SHP77 (cell line): ENCODE measurements at regions not wholly inside any gene's neighbourhood (a gene's known extent, or its start where the extent isn't known, plus 50 kb on each side); places are given as distances from the start of the nearest gene placed in this dataset.
"Not testable (repeated sequence)": the region's sequence is repeated elsewhere in the genome, so short reads cannot be mapped to it uniquely, and the experiment has no call there.

ENCODE experiments used
- DNase-seq, 2 experiments: peaks; one replicate each; lab custom pipeline; 2025; lab: John Stamatoyannopoulos, UW

DNA sequence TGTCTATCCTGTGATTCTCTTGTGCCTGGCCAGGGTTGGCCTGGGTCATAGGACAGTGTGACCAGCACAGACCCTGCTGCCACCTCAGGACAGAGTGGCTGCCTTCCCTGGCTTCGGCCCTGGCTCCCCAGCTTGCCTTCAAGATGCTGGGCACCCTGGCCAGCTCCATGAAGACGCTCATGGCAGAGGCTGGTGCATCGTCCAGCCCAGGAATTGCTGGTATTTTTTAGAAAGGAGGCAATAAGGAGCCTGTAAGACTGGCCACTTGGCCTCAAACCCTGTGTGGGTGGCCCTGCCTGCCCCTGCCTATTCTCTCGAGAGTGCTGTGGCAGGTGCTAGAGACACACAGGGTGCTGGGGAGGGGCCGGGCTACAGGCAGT is 70.4 kb upstream of the ACTRT2 start:
- DNase-seq = no peak

DNA sequence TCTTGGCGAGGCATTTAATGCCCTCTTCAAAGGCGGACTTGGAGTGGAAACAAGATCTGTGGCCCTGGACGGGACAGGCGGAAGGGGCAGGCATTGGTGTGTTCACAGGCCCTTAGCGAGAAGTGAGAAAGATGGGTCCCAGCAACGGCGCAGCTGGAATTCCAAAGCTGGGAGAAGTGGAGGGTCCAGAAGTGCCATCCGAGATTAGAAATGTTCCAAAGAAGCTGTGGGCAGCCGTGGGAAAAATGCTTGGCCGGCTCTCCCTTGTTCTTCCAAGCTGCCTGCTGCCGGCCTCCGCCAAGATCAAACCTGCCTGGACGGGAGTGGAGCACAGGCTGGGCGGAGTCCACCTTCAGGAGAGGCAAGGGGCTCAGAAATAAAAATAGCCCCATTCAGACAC is 69.4 kb upstream of the ACTRT2 start:
- DNase-seq = no peak

DNA sequence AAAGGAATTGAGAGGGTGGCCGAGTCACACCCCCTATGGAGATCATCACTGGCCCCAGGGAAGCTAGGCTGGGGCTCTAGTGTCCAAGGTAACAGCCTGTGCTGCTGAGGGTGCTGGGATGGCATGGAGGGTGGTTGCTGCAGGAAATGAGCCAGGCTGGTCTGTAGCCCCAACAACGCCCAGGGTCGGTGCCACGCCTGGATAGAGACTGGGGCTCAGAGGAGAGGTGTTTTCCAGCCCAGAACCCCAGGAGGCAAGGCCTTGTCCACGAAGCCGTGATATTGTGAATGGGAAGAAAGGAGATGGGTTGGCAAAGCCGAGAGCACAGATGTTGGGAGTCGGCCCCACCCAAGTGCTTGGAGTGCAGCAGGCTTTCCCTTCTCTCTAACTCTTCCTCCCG is 68.9 kb upstream of the ACTRT2 start:
- no peak for DNase-seq

DNA sequence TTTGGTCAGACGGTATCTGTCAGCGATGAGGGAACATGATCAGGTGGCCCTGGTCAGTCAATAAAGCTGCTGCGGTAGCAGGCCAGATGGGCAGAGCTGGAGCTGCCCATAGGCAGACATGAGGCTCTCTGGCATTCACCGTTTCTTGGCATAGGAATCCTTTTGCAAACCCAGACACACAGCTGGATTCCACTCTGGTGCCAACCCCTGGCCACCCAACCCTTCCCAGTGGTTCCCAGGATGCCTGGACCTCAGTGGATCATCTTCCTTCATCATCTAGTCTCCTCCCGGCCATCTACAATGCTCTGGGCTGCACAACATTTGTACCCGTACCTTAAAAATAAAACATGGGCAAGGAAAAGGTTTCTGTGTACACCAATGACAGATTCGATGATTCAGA is 68.3 kb upstream of the ACTRT2 start:
- DNase-seq = no peak

DNA sequence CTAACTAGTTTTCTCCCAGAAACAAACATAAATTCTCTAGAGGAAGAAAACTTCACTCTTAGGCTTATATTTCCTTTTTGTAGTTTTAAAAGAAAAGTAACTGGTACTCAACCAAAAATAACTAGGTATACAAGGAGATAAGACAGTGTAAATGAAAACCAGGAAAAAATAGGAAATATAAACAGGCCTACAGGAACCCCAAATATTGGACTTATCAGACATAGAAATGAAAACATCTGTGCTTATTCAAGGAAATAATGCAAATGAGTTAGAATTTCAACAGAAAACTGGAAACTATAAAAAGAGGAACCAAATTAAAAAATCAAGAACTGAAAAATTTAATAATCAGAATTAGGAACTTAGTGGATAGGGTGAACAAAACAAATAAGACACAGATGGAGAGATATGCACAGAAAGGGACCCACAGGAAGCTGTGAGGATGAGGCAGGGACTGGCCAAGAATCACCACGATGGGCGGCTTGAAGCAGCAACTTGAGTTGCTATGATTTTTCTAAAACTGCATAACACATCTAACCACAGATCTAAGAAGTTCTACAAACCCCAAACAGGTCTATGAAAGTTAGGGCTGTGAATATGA is 67.5 kb upstream of the ACTRT2 start:
- DNase-seq = no peak

DNA sequence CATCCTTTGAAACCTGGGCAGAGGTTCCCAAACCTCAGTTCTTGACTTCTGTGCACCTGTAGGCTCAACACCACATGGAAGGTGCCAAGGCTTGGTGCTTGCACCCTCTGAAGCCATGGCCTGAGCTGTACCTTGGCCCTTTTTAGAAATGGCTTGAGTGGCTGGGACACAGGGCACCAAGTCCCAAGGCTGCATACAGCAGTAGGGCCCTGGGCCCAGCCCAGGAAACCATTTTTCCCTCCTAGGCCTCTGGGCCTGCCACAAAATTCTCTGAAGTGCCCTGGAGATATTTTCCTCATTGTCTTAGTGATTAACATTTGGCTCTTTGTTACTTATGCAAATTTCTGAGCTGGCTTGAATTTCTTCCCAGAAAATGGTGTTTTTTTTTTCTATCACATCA is 65.6 kb upstream of the ACTRT2 start:
- no peak for DNase-seq

DNA sequence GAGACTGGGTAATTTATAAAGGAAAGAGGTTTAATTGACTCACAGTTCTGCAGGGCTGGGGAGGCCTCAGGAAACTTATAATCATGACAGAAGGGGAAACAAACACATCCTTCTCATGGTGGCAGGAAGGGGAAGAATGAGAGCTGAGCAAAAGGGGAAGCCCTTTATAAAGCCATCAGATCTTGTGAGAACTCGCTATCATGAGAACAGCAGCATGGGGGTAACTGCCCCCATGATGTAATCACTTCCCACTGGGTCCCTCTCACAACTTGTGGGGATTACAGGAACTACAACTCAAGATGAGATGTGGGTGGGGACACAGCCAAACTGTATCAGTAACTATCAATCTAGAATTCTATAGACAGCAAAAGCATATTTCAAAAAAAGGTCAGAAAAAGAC is 64.7 kb upstream of the ACTRT2 start:
- no peak for DNase-seq

DNA sequence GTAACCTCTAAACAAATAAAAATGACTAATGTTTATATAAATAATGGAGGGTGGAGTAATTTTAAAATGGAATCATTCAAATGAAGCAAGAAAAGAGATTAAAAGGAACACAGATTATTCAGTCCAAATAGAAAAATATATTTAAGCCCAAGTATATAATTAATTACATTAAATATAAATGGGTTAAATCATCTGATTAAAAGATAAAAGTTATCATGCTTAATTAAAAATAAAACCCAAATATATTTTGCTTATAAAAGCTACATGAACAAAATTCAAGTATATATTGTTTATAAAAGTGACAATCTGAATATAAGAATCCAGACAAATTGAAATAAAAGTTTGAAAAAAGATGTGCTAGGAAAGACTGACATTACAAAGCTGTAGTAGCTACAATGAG is 63.9 kb upstream of the ACTRT2 start:
- DNase-seq = no peak

DNA sequence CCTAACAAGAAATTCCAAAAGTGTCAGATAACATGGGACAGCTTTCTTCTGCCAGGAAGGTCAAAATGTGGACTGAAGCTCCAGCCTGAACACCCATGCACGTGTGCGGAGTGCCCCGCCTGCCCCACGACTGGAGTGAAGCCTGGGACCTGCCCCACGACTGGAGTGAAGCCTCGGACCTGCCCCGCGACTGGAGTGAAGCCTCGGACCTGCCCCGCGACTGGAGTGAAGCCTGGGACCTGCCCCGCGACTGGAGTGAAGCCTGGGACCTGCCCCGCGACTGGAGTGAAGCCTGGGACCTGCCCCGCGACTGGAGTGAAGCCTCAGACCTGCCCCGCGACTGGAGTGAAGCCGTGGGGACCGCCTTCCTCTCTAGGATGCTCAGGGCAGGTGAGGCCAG is 61.4 kb upstream of the ACTRT2 start:
- DNase-seq = not testable (repeated sequence)

DNA sequence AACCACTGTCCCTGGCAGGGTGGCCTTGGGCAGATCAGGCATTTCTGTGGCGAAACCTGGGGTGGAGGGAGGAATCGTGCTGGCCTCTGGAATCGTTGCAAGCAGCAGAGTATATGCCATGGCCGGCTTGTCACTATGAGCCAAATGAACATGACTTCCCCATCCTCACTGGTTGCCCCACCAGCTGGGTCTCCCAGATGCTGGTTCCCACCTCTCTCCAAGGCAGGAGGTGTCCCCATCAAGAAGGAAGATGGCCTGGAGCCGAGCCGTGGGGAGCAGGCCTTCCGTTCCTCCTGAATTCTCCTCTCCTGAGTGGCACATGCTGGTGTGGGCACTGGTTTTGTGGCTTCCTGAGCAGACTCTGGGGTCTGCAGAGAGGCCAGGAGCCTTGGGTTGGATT is 60.2 kb upstream of the ACTRT2 start:
- no peak for DNase-seq

DNA sequence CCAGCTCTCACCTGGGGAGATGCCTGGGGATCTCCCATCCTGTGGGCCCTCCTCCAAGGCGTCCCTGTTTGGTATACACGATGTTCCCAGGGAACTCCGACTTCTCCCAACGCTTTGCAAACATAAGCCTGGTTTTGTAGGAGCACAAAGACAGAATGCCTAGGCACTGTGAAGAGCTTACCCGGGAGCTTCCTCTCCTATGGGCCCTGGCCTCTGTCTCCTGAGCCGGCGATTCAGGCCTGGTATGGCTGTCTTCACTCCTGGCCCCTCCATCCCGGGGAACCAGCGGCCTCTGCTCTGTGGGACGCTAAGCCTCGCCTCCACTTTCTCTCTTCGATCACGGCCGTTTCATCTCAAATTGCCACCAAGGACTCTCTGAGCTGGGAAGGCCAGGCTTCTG is 59.6 kb upstream of the ACTRT2 start:
- no peak for DNase-seq

DNA sequence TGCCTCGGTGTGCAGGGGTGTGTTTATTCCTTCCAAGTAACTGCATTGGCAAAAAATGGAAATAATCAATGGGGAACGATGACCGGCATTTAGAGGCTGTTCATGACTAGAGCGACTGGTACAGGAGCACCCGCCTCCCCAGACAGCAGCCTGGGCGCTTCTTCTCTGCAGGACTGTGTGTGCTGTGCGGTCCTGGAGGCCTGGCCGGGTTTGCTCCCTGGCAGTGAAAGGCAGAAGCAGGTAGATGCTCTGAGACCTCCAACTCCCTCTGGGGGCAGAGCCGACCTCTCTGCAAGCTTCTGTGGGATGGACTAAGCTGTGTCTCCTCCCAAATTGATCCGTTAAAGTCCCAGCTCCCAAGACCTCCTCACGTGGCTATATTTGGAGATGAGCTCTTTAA is 59.2 kb upstream of the ACTRT2 start:
- no peak for DNase-seq

DNA sequence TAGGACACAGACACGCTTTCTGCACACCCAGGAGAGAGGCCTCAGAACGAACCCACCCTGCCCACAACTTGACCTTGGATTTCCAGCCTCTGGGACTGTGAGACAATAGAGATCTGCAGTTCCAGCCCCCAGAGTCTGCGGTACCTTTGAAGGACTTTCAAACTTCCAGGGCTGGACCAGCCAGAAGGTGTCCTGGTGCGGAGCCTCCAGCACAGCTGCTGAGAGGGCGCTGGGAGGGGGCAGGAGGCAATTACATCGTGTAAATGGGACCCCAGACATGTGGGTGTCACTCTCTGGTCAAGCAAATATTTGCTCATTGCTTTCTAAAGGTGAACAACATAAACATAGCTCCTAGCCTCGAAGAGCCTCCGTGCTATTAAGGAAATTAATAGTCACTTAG is 58.7 kb upstream of the ACTRT2 start:
- DNase-seq = no peak

DNA sequence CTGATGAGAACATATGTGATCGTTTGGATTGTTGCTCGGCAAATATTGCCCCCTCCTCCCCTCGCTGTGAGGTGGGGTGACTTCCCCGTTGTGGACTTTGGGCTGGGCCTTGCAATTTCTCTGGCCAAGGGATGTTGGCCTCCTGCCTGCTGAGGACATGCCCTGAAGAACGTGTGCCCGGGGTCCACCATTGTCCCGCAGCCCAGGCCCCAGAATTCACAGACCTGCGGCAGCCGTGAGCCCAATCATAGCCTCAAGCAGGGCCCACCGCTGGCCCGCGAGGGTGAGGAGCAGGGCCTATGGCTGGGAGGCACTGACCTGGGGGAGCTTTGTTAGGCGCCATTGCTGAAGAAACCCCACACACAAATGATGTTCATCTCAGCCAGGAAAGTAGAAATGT is 58.3 kb upstream of the ACTRT2 start:
- no peak for DNase-seq

DNA sequence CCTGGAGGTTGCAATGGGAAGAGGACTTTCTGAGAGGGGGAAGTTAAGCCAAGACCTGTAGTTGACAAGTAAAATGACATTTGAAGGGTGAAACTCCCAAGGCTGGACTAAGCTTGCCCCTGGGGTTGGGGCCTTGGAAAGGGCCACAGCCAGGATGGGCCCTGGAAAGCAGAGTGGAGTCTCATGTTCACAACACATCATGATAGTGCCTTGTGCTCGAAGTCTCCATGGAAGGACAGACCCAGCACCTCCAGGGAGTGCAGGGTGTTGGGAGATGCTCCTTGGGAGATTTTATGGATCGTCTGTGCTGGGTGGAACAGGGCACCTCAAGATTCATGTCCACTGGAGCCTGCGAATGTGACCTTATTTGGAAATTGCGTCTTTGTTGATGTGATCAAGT is 55.6 kb upstream of the ACTRT2 start:
- DNase-seq = no peak

DNA sequence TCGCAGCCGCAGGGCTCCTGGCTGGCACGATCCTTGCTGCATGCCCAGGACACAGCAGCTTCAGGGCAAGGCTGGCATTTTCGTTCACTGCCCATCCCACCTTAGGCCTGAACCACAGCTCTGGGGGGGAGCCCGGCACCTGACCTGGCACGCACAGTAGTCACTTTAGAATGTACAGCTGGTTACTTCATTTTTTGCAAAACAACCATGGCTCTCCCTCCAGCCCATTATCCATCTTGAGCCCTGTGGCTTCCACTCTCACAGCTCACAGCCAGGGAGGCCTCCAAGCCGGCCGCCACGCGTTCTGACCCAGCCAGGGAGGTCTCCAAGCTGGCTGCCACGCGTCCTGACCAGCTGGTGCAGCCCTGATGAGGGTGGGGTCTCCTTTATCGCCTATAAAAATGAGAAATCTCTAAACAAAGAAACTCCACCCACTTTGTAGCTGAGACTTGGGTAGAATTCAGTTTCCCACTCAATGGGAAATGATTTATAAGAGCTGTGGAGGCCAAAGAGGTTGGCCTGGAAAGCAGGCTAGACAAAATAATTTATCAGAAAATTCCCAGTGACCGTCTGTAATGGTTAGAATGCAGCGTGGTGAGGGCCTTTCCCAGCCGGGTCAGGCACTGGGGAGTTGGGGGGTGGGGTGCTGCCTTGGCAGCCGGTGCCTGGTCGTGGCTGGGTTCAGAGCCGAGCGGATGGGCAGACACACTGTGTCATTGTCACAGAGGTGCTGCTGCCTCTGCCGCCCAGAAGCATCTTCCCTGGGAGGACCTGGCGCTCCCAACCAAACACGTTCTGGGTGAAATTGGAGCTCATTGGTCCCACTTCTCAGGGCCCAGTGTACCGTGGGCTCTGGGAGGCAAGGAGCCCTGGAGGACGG is 54.6 kb upstream of the ACTRT2 start:
- DNase-seq = no peak

DNA sequence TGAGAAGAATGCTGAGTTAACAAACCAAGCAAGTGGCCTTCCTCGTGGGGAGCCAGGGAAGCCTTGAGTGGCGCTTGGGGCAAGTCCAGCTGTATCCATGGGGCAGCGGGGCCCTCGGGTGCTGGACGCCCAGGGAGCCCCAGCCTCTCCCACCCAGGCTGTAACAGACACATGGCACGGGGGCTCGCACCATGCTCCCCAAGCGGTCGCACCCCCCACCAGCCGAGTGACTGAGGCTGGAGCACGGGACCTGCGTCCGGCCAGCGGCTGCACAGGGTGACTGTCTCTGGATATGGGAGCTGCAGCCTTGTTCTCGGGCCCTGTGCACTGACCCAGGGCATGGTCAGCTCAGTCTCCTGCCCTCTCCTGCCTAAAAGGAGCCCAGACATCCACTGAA is 53.9 kb upstream of the ACTRT2 start:
- DNase-seq = no peak

DNA sequence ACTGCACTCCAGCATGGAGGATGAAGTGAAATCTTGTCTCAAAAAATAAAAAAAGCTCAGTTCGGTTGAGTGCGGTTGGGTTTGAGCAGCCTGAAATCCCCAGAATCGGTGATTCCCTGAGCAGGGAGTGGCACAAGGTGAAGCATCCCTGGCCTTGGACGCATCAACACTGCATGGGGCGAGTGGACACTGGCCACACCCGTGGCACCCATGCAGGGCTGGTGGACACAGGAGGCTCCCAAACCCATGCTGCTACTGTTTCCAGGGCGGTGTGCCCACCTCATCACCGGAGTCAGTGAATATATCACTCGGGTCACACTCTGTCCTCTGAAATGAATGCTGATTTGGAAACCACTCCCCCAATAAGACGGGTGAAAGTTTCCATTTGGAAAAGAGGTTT is 53.4 kb upstream of the ACTRT2 start:
- no peak for DNase-seq

DNA sequence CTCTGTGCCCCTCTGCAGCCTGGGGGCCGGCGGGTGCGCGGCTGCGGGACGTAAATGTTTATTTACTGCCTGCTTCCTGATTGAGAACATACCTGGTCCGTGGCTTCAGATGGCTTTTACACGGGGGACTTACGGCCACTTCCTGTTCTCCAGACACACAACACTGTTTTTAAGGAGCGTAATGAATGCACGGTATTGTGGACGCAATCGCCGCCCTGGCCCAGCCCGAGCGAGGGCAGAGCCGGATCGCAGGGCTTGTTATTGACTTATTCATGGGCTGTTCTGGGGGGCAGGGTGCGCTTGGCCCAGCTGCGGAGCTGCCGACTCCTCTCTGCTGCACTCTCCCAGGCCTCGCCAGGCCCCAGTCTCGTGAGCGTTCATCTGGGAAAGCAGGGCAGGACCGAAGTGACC is 52.8 kb upstream of the ACTRT2 start:
- DNase-seq = no peak

DNA sequence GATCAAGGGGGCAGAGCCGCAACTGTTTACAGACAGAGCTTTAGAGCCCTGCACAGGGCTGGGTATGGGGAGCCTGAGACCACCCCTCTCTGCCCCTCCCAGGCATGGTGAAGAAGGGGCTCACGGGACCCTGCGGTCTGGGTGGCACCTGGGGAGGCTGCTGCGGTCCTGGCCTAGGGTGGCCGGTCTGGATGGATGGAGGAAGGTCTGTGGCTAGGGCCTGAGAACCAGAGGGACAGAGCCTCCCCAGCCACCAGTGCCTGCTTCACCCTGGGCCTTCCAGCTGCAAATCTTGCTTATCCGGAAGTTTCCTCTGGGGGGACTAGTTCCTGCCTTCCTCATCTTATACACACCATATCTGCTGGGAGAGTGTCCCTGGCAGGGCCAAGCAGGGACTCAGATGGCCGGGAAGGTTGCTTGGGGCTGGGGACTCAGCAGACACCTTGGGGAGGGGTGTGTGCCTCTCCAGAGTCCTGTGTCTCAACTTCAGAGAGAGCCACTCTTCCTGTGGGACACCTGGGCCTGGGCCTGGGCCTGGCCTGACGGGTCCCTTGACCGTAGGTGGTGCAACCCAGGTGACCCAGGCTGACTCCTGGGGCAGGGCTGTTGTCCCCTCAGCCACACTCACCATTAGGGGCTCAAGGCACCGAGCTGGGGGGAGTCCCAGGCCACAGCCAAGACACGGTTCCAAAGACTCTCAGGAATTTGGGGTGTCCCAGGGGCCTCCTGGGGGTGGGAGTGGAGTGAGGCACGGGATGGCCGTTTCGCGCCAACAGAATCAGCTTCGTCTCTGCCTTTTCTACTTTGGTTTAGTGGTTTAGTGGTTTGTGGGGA is 52.0 kb upstream of the ACTRT2 start:
- no peak for DNase-seq

DNA sequence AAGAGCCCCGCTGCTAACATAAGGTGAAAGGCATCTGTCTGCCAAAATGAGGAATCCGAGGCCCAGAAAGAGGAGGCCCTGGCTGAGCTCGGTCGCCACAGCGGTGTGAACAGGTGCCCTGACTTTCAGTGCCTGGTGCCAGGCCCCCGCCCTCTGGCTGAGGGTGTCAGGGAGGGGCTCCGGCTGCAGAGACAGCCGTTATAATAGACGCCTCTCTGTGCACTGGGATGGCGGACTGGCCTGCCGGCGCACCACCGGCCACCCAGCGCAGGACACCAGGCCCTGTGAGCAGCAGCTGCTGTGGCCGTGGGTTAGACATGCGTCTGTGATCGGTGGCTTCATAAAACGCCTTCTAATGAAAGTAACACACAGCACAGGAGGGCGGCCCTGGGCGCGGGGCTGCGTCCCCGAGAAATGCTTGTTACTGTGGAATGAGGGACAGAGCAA is 51.4 kb upstream of the ACTRT2 start:
- no peak for DNase-seq

DNA sequence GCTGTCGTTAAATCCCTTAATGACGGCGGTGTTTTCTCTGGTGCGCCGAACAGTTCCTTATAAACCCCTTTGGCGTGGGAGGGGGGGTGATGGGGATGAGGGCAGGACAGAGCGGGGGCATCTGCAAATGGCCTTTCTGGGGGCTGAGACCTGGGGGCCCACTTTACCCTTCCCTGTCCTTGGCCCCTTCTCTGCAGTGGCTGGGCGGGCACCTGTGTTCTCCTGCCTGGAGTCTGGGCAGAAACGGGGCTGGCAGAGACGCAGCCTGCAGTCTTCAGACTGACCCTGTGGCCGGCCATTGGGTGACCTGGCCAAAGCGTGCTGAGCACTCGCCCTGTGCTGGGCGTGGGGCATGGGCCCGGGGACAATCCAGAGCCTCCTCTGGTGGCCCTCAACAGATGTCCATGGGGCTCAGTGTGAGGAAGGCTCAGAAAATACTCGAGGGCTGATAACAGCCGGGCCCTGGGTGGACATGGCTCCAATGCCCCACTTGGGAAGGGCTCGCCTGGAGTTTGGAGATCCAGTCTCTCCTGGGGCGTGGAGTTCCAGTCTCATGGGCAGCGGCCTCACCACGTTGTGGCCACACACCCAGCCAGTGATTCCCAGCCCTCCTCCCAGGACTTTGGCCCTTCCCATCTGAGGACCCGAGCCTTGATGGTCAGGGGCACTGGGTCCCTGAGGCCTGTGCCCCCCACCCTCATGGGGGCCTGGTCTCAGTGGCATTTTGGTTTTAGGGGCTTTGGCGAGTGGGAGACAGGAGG is 50.8 kb upstream of the ACTRT2 start:
- DNase-seq = no peak
